AG10803 (cell line): ENCODE measurements at regions not wholly inside any gene's neighbourhood (a gene's known extent, or its start where the extent isn't known, plus 50 kb on each side); places are given as distances from the start of the nearest gene placed in this dataset.

Experiments
- DNase-seq: peaks from one replicate; pipeline ENCODE4 v3.0.0; 2010; ENCODE audit warnings: low read depth
- H3K4me3 ChIP-seq: 2 replicates; pipeline ENCODE4 v1.5.1; 2011; ENCODE audit warnings: mild to moderate bottlenecking, low read length, control low read depth
- TF ChIP-seq, protein P1 (sequence below): conservative IDR thresholded peaks from 2 replicates; pipeline ENCODE4 v1.5.1; 2011; ENCODE audit warnings: mild to moderate bottlenecking, low read length, control low read depth, inconsistent platforms

DNA sequence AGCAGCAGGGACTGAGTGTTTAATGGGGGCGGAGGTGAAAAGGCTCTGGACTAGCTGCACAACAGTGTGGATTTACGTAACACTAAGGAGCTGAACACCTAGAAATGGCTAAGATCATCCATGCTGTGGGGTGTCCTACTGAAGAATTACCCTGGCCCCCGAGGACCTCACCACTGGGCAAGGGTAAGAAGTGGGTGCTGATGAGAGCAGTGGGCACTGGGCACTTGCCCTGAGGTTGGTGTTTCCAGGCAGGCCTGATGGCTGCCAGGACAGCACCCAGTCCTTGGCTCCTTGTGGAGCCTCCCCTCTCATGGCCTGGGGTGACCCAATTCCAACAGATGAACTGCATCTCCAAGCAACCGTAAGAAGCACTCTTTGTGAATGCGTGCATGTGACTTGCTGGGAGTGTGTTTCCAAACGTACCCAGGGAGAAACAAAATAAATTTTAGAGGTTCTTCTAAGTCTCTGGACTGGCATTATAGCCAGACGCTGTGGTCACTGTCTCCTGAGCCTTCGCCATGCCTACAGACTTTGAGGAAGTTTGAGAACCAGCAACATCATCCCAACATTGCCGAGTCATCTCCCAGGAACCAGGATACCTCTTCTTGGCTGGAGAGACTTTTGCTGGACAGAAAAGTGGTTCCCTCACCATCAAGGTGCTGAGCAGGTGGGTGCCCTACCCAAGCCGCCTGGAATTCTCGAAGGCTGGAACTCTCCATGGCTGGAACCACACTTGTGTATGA is 245.9 kb downstream of the ERMARD start:
- DNase-seq: no peak
- TF ChIP-seq, protein P1, sequence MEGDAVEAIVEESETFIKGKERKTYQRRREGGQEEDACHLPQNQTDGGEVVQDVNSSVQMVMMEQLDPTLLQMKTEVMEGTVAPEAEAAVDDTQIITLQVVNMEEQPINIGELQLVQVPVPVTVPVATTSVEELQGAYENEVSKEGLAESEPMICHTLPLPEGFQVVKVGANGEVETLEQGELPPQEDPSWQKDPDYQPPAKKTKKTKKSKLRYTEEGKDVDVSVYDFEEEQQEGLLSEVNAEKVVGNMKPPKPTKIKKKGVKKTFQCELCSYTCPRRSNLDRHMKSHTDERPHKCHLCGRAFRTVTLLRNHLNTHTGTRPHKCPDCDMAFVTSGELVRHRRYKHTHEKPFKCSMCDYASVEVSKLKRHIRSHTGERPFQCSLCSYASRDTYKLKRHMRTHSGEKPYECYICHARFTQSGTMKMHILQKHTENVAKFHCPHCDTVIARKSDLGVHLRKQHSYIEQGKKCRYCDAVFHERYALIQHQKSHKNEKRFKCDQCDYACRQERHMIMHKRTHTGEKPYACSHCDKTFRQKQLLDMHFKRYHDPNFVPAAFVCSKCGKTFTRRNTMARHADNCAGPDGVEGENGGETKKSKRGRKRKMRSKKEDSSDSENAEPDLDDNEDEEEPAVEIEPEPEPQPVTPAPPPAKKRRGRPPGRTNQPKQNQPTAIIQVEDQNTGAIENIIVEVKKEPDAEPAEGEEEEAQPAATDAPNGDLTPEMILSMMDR: no peak
- H3K4me3 ChIP-seq: no peak overlapping the region

DNA sequence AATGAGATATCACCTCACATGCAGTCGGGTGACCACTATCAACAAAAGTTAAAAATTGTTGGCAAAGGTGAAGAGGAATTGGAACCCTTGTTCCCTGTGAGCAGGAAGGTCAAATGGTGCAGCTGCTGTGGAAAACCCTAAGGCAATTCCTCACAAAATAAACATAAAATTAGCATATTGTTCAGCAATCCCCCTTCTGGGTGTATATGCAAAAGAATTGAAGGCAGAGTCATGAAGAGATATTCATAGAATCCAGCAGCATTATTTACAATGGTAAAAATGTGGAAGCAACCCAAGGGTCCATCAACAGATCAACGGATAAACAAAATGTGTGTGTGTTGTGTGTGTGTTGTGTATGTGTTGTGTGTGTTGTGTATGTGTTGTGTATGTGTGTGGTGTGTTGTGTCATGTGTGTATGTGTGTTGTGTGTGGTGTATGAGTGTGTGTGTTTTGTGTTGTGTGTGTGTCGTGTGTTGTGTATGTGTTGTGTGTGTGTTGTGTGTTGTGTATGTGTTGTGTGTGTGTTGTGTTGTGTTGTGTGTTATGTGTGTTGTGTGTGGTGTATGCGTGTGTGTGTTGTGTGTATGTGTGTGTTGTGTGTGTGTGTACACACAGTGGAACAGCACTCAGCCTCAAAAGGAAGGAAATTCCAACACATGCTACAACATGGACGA is 245.1 kb downstream of the ERMARD start:
- no peak overlapping the region for H3K4me3 ChIP-seq
- DNase-seq: no peak
- TF ChIP-seq, protein P1: no peak

DNA sequence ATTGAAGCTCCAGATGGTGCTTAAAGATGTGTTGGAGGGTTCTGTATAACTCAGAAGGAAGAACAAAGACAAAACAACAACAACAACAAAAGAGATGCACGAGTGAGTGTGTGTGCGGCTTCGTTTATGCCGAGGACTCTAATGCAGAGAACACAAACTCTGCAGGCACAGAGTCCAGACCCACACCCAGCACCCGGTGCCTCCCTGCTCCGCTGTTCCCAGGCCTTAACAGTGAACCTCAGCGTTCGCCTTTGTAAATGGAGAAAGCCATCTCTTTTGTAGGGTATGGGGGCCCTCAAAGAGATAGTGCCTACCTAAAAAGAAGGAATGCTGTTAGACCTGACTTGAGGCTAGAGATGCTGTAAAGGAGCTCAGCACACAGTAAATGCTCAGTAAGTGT is 243.3 kb downstream of the ERMARD start:
- no peak overlapping the region for H3K4me3 ChIP-seq
- TF ChIP-seq, protein P1: no peak
- DNase-seq: no peak

DNA sequence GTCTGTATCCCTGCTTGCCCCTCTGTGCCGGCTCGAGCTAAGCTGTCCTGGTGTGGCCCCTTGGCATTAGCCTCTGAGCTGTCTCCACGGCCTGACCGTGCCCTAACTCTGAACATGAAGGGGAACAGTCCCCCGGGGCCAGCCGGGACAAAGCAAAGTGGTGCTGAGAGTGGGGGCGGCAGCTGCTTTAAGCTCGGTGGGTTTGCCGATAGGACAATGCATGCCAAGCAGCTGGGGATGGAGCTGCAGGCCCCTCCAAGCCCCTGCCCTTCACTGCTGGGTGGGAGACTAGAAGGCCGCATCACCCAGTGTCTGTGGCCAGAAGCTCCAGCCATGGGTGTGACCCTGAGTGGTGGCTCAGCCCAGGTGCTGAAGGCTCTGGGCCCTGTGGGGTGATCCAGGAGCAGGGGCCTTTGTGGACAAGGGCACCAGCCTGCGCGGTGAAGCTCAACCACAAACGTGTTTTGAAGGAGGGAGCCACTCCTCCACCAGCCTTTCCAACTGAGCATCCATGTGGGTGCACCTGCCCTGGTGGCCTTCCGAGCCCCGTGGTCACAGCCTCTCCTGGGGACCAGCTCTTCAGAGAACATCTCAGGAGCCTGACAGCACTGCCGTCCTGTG is 242.5 kb downstream of the ERMARD start:
- DNase-seq: no peak
- no peak overlapping the region for H3K4me3 ChIP-seq
- TF ChIP-seq, protein P1: no peak

DNA sequence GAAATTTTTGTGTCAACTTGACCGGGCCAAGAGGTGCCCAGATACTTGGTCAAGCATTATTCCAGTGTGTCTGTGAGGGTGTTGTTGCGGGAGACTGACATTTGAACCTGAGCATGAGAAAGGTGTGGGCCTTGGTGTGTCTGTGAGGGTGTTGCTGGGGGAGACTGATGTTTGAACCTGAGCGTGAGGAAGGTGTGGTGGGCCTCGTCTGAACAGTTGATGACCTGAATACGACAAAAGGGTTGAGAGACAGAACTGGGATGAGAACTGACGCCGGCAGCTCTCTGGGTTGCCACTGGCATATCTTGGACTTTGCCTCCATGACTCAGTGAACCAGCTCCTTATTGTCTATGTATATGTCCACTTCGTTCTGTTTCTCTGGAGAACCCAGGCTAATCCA is 240.5 kb downstream of the ERMARD start:
- TF ChIP-seq, protein P1: no peak
- DNase-seq: no peak
- H3K4me3 ChIP-seq: no peak overlapping the region

DNA sequence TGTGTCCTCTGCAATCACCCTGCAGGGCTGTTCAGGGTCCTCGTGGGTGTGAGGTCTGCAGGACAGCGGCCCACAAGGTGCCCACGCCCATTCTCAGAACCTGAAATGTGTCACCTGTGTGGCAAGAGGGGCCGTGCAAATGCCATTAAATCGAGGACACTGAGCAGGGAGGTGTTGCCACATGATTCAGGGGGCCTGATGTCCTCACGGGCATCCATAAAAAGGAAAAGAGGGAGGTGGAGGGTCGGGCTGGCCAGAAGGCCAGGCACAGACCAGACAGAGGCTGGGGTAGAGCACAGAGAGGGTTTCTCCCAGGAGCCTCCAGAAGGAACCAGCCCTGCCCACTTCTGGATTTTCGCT is 239.6 kb downstream of the ERMARD start:
- no peak overlapping the region for H3K4me3 ChIP-seq
- TF ChIP-seq, protein P1: no peak
- DNase-seq: no peak
